Central memory CD8-positive, alpha-beta T cell (primary cell): ENCODE measurements at regions not wholly inside any gene's neighbourhood (a gene's known extent, or its start where the extent isn't known, plus 50 kb on each side); places are given as distances from the start of the nearest gene placed in this dataset.

Source experiments
- ATAC-seq: fragments of 150-1000 bp; cut with Tn5 transposase; replicated peaks from 2 replicates; pipeline ENCODE4 v1.10.0; 2022; ENCODE audit warnings: mild to moderate bottlenecking, moderate FRiP score, moderate number of reproducible peaks; ENCODE audit not compliant: poor library complexity, severe bottlenecking; ENCODE audit errors: extremely low read depth
- DNase-seq, 2 donors: peaks; one replicate each; pipeline ENCODE4 v3.0.0; 2021; ENCODE audit warnings: low spot score in 2 of 2
- H3K27ac Mint-ChIP-seq: one replicate; pipeline ENCODE4 v1.8.0; 2022; ENCODE audit warnings: low read depth, mild to moderate bottlenecking, moderate library complexity, mixed read lengths
- H3K27me3 Mint-ChIP-seq: one replicate; pipeline ENCODE4 v1.8.0; 2022; ENCODE audit warnings: mixed read lengths
- H3K36me3 Mint-ChIP-seq: one replicate; pipeline ENCODE4 v1.8.0; 2022; ENCODE audit warnings: mild to moderate bottlenecking, moderate library complexity, mixed read lengths; ENCODE audit not compliant: insufficient read depth
- H3K4me1 Mint-ChIP-seq: one replicate; pipeline ENCODE4 v1.8.0; 2022; ENCODE audit warnings: mixed read lengths
- H3K4me3 Mint-ChIP-seq: one replicate; pipeline ENCODE4 v1.8.0; 2022; ENCODE audit warnings: mild to moderate bottlenecking, moderate library complexity, mixed read lengths
- H3K9me3 Mint-ChIP-seq: one replicate; pipeline ENCODE4 v1.8.0; 2022; ENCODE audit warnings: mixed read lengths

- H3K27ac Mint-ChIP-seq = no peak overlapping the region
- ATAC-seq (no peak), DNase-seq (no peak)
- H3K4me1 Mint-ChIP-seq = no peaks in the 10 kb centered on the region
- no peaks in the 10 kb centered on the region for H3K36me3 Mint-ChIP-seq
- H3K9me3 Mint-ChIP-seq = peaks cover 5% of the 10 kb centered on the region
- H3K4me3 Mint-ChIP-seq = no peak overlapping the region
- no peaks in the 10 kb centered on the region for H3K27me3 Mint-ChIP-seq
Measured at GRCh38 chr7:136325027-136325426, 347.9 kb upstream of the MTPN start.

GRCh38 chr7:136324073-136324704 is 347.0 kb upstream of the MTPN start:
- ATAC-seq (no peak), DNase-seq (no peak)
- H3K27ac Mint-ChIP-seq = no peak overlapping the region
- H3K4me3 Mint-ChIP-seq = no peak overlapping the region
- H3K36me3 Mint-ChIP-seq = no peaks in the 10 kb centered on the region
- no peaks in the 10 kb centered on the region for H3K4me1 Mint-ChIP-seq
- H3K27me3 Mint-ChIP-seq = no peaks in the 10 kb centered on the region
- H3K9me3 Mint-ChIP-seq = peaks cover 5% of the 10 kb centered on the region

- peaks cover 18% of the 10 kb centered on the region for H3K9me3 Mint-ChIP-seq
- no peak overlapping the region for H3K4me3 Mint-ChIP-seq
- ATAC-seq (no peak), DNase-seq (no peak)
- no peaks in the 10 kb centered on the region for H3K27me3 Mint-ChIP-seq
- H3K27ac Mint-ChIP-seq = no peak overlapping the region
- no peaks in the 10 kb centered on the region for H3K4me1 Mint-ChIP-seq
- no peaks in the 10 kb centered on the region for H3K36me3 Mint-ChIP-seq
Measured at GRCh38 chr7:136312592-136312991, 335.4 kb upstream of the MTPN start.

- H3K4me1 Mint-ChIP-seq = no peaks in the 10 kb centered on the region
- peaks cover 1% of the 10 kb centered on the region for H3K36me3 Mint-ChIP-seq
- no peak for ATAC-seq
Measured at GRCh38 chr7:136309407-136309806, 332.2 kb upstream of the MTPN start.

GRCh38 chr7:136308230-136308629 is 331.1 kb upstream of the MTPN start:
- Mint-ChIP-seq H3K4me3 (no peak overlapping the region), H3K4me1 (no peaks in the 10 kb centered on the region), H3K27ac (no peak overlapping the region), H3K9me3 (peaks cover 11% of the 10 kb centered on the region), H3K36me3 (peaks cover 1% of the 10 kb centered on the region), H3K27me3 (no peaks in the 10 kb centered on the region)
- DNase-seq (no peak), ATAC-seq (no peak)

More at GRCh38 chr7:136309407-136309806, 332.2 kb upstream of the MTPN start:
- peaks cover 16% of the 10 kb centered on the region for H3K9me3 Mint-ChIP-seq
- H3K27ac Mint-ChIP-seq = no peak overlapping the region
- H3K4me3 Mint-ChIP-seq = no peak overlapping the region
- no peaks in the 10 kb centered on the region for H3K27me3 Mint-ChIP-seq
- DNase-seq = no peak

- no peaks in the 10 kb centered on the region for H3K4me1 Mint-ChIP-seq
- DNase-seq = no peak
- no peak overlapping the region for H3K27ac Mint-ChIP-seq
- peaks cover 11% of the 10 kb centered on the region for H3K9me3 Mint-ChIP-seq
- H3K27me3 Mint-ChIP-seq = no peaks in the 10 kb centered on the region
- peaks cover 1% of the 10 kb centered on the region for H3K36me3 Mint-ChIP-seq
- H3K4me3 Mint-ChIP-seq = no peak overlapping the region
- no peak for ATAC-seq
Measured at GRCh38 chr7:136303162-136303561, 326.0 kb upstream of the MTPN start.

GRCh38 chr7:136302049-136302448 is 324.9 kb upstream of the MTPN start:
- H3K4me1 Mint-ChIP-seq = no peaks in the 10 kb centered on the region
- peaks cover 1% of the 10 kb centered on the region for H3K36me3 Mint-ChIP-seq
- ATAC-seq (no peak), DNase-seq (no peak)
- H3K4me3 Mint-ChIP-seq = no peak overlapping the region
- peaks cover 16% of the 10 kb centered on the region for H3K9me3 Mint-ChIP-seq
- no peaks in the 10 kb centered on the region for H3K27me3 Mint-ChIP-seq
- H3K27ac Mint-ChIP-seq = no peak overlapping the region

GRCh38 chr7:136294977-136295376 is 317.8 kb upstream of the MTPN start:
- ATAC-seq (no peak), DNase-seq (no peak)
- Mint-ChIP-seq H3K4me1 (no peaks in the 10 kb centered on the region), H3K9me3 (peaks cover 13% of the 10 kb centered on the region), H3K4me3 (no peak overlapping the region), H3K27ac (no peak overlapping the region), H3K27me3 (no peaks in the 10 kb centered on the region), H3K36me3 (no peaks in the 10 kb centered on the region)

- H3K9me3 Mint-ChIP-seq = peaks cover 13% of the 10 kb centered on the region
- no peak overlapping the region for H3K27ac Mint-ChIP-seq
- no peak for DNase-seq
- H3K36me3 Mint-ChIP-seq = no peaks in the 10 kb centered on the region
- H3K27me3 Mint-ChIP-seq = no peaks in the 10 kb centered on the region
- no peak for ATAC-seq
- H3K4me1 Mint-ChIP-seq = no peaks in the 10 kb centered on the region
- H3K4me3 Mint-ChIP-seq = no peak overlapping the region
Measured at GRCh38 chr7:136293841-136294391, 316.8 kb upstream of the MTPN start.

GRCh38 chr7:136293272-136293671 is 316.1 kb upstream of the MTPN start:
- no peak overlapping the region for H3K4me3 Mint-ChIP-seq
- no peaks in the 10 kb centered on the region for H3K27me3 Mint-ChIP-seq
- peaks cover 13% of the 10 kb centered on the region for H3K9me3 Mint-ChIP-seq
- no peak overlapping the region for H3K27ac Mint-ChIP-seq
- DNase-seq (no peak), ATAC-seq (no peak)
- H3K36me3 Mint-ChIP-seq = no peaks in the 10 kb centered on the region
- H3K4me1 Mint-ChIP-seq = no peaks in the 10 kb centered on the region

GRCh38 chr7:136292365-136292764 is 315.2 kb upstream of the MTPN start:
- Mint-ChIP-seq H3K27ac (no peak overlapping the region), H3K27me3 (no peaks in the 10 kb centered on the region), H3K36me3 (no peaks in the 10 kb centered on the region), H3K9me3 (peaks cover 8% of the 10 kb centered on the region), H3K4me3 (no peak overlapping the region), H3K4me1 (no peaks in the 10 kb centered on the region)
- DNase-seq (no peak), ATAC-seq (no peak)

GRCh38 chr7:136290351-136290750 is 313.2 kb upstream of the MTPN start:
- H3K27me3 Mint-ChIP-seq = no peaks in the 10 kb centered on the region
- no peak for ATAC-seq
- DNase-seq = no peak
- no peaks in the 10 kb centered on the region for H3K36me3 Mint-ChIP-seq
- H3K27ac Mint-ChIP-seq = no peak overlapping the region
- H3K4me1 Mint-ChIP-seq = no peaks in the 10 kb centered on the region
- peaks cover 7% of the 10 kb centered on the region for H3K9me3 Mint-ChIP-seq
- H3K4me3 Mint-ChIP-seq = no peak overlapping the region

GRCh38 chr7:136278057-136278456 is 300.9 kb upstream of the MTPN start:
- DNase-seq = no peak
- peaks cover 5% of the 10 kb centered on the region for H3K9me3 Mint-ChIP-seq
- H3K27me3 Mint-ChIP-seq = no peaks in the 10 kb centered on the region
- H3K4me1 Mint-ChIP-seq = no peaks in the 10 kb centered on the region
- no peak overlapping the region for H3K4me3 Mint-ChIP-seq
- no peaks in the 10 kb centered on the region for H3K36me3 Mint-ChIP-seq
- H3K27ac Mint-ChIP-seq = no peak overlapping the region
- ATAC-seq = no peak
